ENCODE measurements at regions not wholly inside any gene's neighbourhood (a gene's known extent, or its start where the extent isn't known, plus 50 kb on each side); places are given as distances from the start of the nearest gene placed in this dataset.
"Not testable (repeated sequence)": the region's sequence is repeated elsewhere in the genome, so short reads cannot be mapped to it uniquely, and the experiment has no call there.

DNA sequence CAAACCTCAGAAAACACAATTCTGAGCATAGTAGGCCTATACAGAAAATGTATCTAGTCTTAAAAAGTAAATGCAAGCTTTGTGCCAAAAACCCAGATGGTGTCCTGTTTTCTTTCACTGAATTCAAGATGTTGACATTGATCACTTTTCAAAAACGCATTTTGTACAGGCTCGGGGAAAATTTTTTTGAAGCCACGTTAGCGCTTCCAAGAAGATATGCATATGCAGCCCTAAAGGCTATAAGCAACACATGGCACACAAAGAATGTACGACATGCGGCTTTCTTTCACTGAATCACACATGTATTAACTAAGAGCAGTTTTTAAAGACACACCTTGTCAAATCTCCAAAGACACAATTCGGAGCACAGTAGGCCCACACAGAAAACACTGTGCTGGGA is 115.4 kb downstream of the MRPL57 start:
- Histone ChIP-seq H3K36me3 (ENCODE audit: control insufficient read depth in 4 of 4, insufficient read depth in 4 of 4, low read length in 4 of 4) (no peaks in the 10 kb centered on the region), H3K9ac (ENCODE audit: insufficient read depth in 1 of 2, low read length in 2 of 2) (no peak overlapping the region), H3K9me3 (ENCODE audit: control insufficient read depth in 4 of 4, insufficient read depth in 3 of 4, low read length in 3 of 4) (no peaks in the 10 kb centered on the region), H3K4me3 (no peak overlapping the region), H3K4me1 (ENCODE audit: control insufficient read depth in 5 of 5, insufficient read depth in 5 of 5, low read length in 5 of 5) (no peaks in the 10 kb centered on the region), H3K27ac (ENCODE audit: low read depth in 1 of 2, low read length in 1 of 2) (no peak overlapping the region), H3K27me3 (ENCODE audit: control insufficient read depth in 3 of 3, insufficient read depth in 3 of 3, low read length in 2 of 3) (no peaks in the 10 kb centered on the region)
- DNase-seq: no peak
- 89 to 92% methylated on average over 7 of the region's 7 CpGs for WGBS, 2 donors
- TF ChIP-seq, protein P1, sequence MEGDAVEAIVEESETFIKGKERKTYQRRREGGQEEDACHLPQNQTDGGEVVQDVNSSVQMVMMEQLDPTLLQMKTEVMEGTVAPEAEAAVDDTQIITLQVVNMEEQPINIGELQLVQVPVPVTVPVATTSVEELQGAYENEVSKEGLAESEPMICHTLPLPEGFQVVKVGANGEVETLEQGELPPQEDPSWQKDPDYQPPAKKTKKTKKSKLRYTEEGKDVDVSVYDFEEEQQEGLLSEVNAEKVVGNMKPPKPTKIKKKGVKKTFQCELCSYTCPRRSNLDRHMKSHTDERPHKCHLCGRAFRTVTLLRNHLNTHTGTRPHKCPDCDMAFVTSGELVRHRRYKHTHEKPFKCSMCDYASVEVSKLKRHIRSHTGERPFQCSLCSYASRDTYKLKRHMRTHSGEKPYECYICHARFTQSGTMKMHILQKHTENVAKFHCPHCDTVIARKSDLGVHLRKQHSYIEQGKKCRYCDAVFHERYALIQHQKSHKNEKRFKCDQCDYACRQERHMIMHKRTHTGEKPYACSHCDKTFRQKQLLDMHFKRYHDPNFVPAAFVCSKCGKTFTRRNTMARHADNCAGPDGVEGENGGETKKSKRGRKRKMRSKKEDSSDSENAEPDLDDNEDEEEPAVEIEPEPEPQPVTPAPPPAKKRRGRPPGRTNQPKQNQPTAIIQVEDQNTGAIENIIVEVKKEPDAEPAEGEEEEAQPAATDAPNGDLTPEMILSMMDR (IDR thresholded peaks at IDR 0.05; ENCODE audit: control extremely low read depth, extremely low read depth): no peak
- no peak for ATAC-seq (ENCODE audit: insufficient read depth, low FRiP score)

DNA sequence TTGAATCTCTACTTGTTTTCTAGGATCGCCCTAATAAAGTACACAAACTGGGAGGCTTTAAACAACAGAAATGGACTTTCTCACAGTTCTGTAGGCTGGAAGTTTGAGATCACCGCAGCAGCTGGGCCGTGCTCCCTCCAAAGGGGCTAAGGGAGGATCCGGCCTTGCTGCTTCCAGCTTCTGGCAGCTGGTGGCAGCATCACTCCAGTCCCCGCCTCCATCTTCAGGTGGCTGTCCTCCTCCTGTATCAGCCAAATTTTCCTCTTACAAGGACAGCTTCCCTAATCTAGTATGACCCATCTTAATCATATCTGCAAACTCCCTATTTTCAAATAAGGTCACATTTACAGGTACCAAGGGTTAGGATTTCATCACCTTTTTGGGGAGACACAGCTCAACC is 120.5 kb downstream of the MRPL57 start:
- ATAC-seq (ENCODE audit: insufficient read depth, low FRiP score): not testable (repeated sequence)

DNA sequence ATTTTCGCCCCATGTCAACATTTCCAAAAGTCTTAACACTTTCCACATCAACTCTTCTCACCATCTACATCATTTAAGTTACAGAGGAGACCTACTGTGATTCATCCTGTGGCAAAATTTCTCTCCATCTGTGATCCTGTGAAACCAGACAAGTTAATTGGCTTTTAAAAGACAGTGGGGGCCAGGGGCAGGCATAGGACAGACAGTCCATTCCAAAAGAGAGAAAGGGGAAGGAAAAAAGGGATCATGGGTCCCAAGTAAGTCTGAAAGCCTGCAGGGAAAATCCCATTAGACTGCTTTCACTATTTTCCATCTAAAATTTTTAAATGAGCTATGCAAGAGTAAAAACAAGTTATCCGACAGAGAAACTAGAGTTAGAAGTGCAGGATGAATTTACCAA is 121.0 kb downstream of the MRPL57 start:
- peak in 1 of 3 donors; percentile 13 for DNase-seq
- H3K4me3 ChIP-seq: no peak overlapping the region

More for the DNA sequence above, 120.5 kb downstream of the MRPL57 start:
- H3K36me3 ChIP-seq (ENCODE audit: control insufficient read depth in 4 of 4, insufficient read depth in 4 of 4, low read length in 4 of 4); H3K4me3 ChIP-seq; H3K27me3 ChIP-seq (ENCODE audit: control insufficient read depth in 3 of 3, insufficient read depth in 3 of 3, low read length in 2 of 3); H3K9me3 ChIP-seq (ENCODE audit: control insufficient read depth in 4 of 4, insufficient read depth in 3 of 4, low read length in 3 of 4): not testable (repeated sequence)
- H3K27ac ChIP-seq (ENCODE audit: low read depth in 1 of 2, low read length in 1 of 2): peak overlapping the region in 1 of 2 donors; percentile 53
- WGBS, 2 donors: 7 to 25% methylated on average over 5 of the region's 5 CpGs
- peaks cover 0 to 16% (median 6%) of the 10 kb centered on the region in 5 donors for H3K4me1 ChIP-seq (ENCODE audit: control insufficient read depth in 5 of 5, insufficient read depth in 5 of 5, low read length in 5 of 5)
- peak overlapping the region in 1 of 2 donors; percentile 28 for H3K9ac ChIP-seq (ENCODE audit: insufficient read depth in 1 of 2, low read length in 2 of 2)
- DNase-seq: peak; percentile 62 to 67 (median 65)
- TF ChIP-seq, protein P1 (IDR thresholded peaks at IDR 0.05; ENCODE audit: control extremely low read depth, extremely low read depth): peak; percentile 15

More for the DNA sequence above, 121.0 kb downstream of the MRPL57 start:
- peaks cover 0 to 16% (median 6%) of the 10 kb centered on the region in 5 donors for H3K4me1 ChIP-seq (ENCODE audit: control insufficient read depth in 5 of 5, insufficient read depth in 5 of 5, low read length in 5 of 5)
- H3K27me3 ChIP-seq (ENCODE audit: control insufficient read depth in 3 of 3, insufficient read depth in 3 of 3, low read length in 2 of 3): no peaks in the 10 kb centered on the region
- H3K9ac ChIP-seq (ENCODE audit: insufficient read depth in 1 of 2, low read length in 2 of 2): peak overlapping the region in 1 of 2 donors; percentile 19
- no peak for ATAC-seq (ENCODE audit: insufficient read depth, low FRiP score)
- H3K27ac ChIP-seq (ENCODE audit: low read depth in 1 of 2, low read length in 1 of 2): peak overlapping the region in 1 of 2 donors; percentile 53
- H3K9me3 ChIP-seq (ENCODE audit: control insufficient read depth in 4 of 4, insufficient read depth in 3 of 4, low read length in 3 of 4): no peaks in the 10 kb centered on the region
- H3K36me3 ChIP-seq (ENCODE audit: control insufficient read depth in 4 of 4, insufficient read depth in 4 of 4, low read length in 4 of 4): no peaks in the 10 kb centered on the region
- 64 to 75% methylated on average over 2 of the region's 2 CpGs for WGBS, 2 donors
- TF ChIP-seq, protein P1 (IDR thresholded peaks at IDR 0.05; ENCODE audit: control extremely low read depth, extremely low read depth): no peak
